GM19467 (cell line): ENCODE measurements at regions not wholly inside any gene's neighbourhood (a gene's known extent, or its start where the extent isn't known, plus 50 kb on each side); places are given as distances from the start of the nearest gene placed in this dataset.
"Not testable (repeated sequence)": the region's sequence is repeated elsewhere in the genome, so short reads cannot be mapped to it uniquely, and the experiment has no call there.

ENCODE experiments used
- ATAC-seq: cut with Tn5 transposase; IDR thresholded peaks from one replicate; pipeline ENCODE4 v1.9.1; 2021; ENCODE audit warnings: mild to moderate bottlenecking, moderate library complexity; ENCODE audit not compliant: unreplicated experiment

GRCh38 chr2:41234093-41234492, 782.2 kb upstream of the SLC8A1 start:
- no peak for ATAC-seq

GRCh38 chr2:41241325-41242000, 789.6 kb upstream of the SLC8A1 start:
- peak; percentile 45 for ATAC-seq

GRCh38 chr2:41242001-41242331, 790.1 kb upstream of the SLC8A1 start:
- no peak for ATAC-seq

- no peak for ATAC-seq
These were observed 779.7 kb upstream of the PKDCC start for GRCh38 chr2:41267929-41268659.

- no peak for ATAC-seq
These were observed 764.6 kb upstream of the PKDCC start for GRCh38 chr2:41283079-41283775.

- ATAC-seq = no peak
These were observed 754.3 kb upstream of the PKDCC start for GRCh38 chr2:41293491-41293890.

GRCh38 chr2:41294331-41294730, 753.5 kb upstream of the PKDCC start:
- ATAC-seq = no peak

- ATAC-seq = no peak
These were observed 734.7 kb upstream of the PKDCC start for GRCh38 chr2:41313082-41313481.

GRCh38 chr2:41314511-41315070, 733.2 kb upstream of the PKDCC start:
- no peak for ATAC-seq

- ATAC-seq = no peak
These were observed 728.4 kb upstream of the PKDCC start for GRCh38 chr2:41319437-41319836.

GRCh38 chr2:41320491-41320890, 727.3 kb upstream of the PKDCC start:
- ATAC-seq = no peak

- ATAC-seq = no peak
These were observed 726.5 kb upstream of the PKDCC start for GRCh38 chr2:41321351-41321750.

GRCh38 chr2:41326851-41327250, 721.0 kb upstream of the PKDCC start:
- no peak for ATAC-seq

- no peak for ATAC-seq
These were observed 718.8 kb upstream of the PKDCC start for GRCh38 chr2:41329040-41329439.

- no peak for ATAC-seq
These were observed 713.7 kb upstream of the PKDCC start for GRCh38 chr2:41334159-41334558.

- not testable (repeated sequence) for ATAC-seq
These were observed 712.2 kb upstream of the PKDCC start for GRCh38 chr2:41335573-41335972.

GRCh38 chr2:41337956-41338355, 709.9 kb upstream of the PKDCC start:
- no peak for ATAC-seq

- ATAC-seq = no peak
These were observed 703.3 kb upstream of the PKDCC start for GRCh38 chr2:41344529-41344928.

GRCh38 chr2:41353060-41353459, 694.8 kb upstream of the PKDCC start:
- no peak for ATAC-seq

GRCh38 chr2:41355794-41356193, 692.0 kb upstream of the PKDCC start:
- no peak for ATAC-seq

- ATAC-seq = no peak
These were observed 683.0 kb upstream of the PKDCC start for GRCh38 chr2:41364842-41365241.

- no peak for ATAC-seq
These were observed 671.9 kb upstream of the PKDCC start for GRCh38 chr2:41375901-41376300.
